Neural cell (in vitro differentiated cells): ENCODE measurements at regions not wholly inside any gene's neighbourhood (a gene's known extent, or its start where the extent isn't known, plus 50 kb on each side); places are given as distances from the start of the nearest gene placed in this dataset.

Source experiments
- H2AFZ ChIP-seq: fragments of 200-600, 300-800 bp; sonication (generic), shearing (Covaris generic); 2 replicates; pipeline ENCODE4 v1.6.0; 2014; ENCODE audit warnings: low read depth, mild to moderate bottlenecking, antibody characterized with exemption, low read length, moderate library complexity
- H3F3A ChIP-seq: fragments of 200-600 bp; shearing (Covaris generic); 2 replicates; pipeline ENCODE4 v1.6.1; 2016; ENCODE audit warnings: mild to moderate bottlenecking, moderate library complexity, mixed read lengths, antibody characterized with exemption, low read length; ENCODE audit not compliant: insufficient read depth, poor library complexity, severe bottlenecking
- H3K27ac ChIP-seq: fragments of 200-600, 300-800 bp; sonication (generic), shearing (Covaris generic); 2 replicates; pipeline ENCODE4 v1.5.1; 2014; ENCODE audit warnings: mild to moderate bottlenecking, low read length, moderate library complexity
- H3K27me3 ChIP-seq: fragments of 300-800, 200-600 bp; sonication (generic), shearing (Covaris generic); 2 replicates; pipeline ENCODE4 v1.6.0; 2014; ENCODE audit warnings: mild to moderate bottlenecking, low read depth, low read length, moderate library complexity; ENCODE audit not compliant: insufficient read depth
- H3K36me3 ChIP-seq: fragments of 300-800, 200-600 bp; sonication (generic), shearing (Covaris generic); 2 replicates; pipeline ENCODE4 v1.5.1; 2014; ENCODE audit warnings: mild to moderate bottlenecking, antibody characterized with exemption, low read length, moderate library complexity; ENCODE audit not compliant: insufficient read depth
- H3K4me2 ChIP-seq: fragments of 300-800, 200-600 bp; sonication (generic), shearing (Covaris generic); 2 replicates; pipeline ENCODE4 v1.6.0; 2014; ENCODE audit warnings: mild to moderate bottlenecking, low read length
- H3K4me3 ChIP-seq: fragments of 300-800, 200-600 bp; sonication (generic), shearing (Covaris generic); 2 replicates; pipeline ENCODE4 v1.5.1; 2014; ENCODE audit warnings: mild to moderate bottlenecking, low read length, moderate library complexity
- H3K79me2 ChIP-seq: fragments of 200-600 bp; shearing (Covaris generic); replicated peaks from 2 replicates; pipeline ENCODE4 v1.6.0; 2014; ENCODE audit warnings: mild to moderate bottlenecking, low read length, moderate library complexity; ENCODE audit not compliant: insufficient read depth
- H3K9ac ChIP-seq: fragments of 300-800, 200-600 bp; sonication (generic), shearing (Covaris generic); 2 replicates; pipeline ENCODE4 v1.6.1; 2016; ENCODE audit warnings: mild to moderate bottlenecking, low read length, mixed read lengths
- H3K9me2 ChIP-seq: fragments of 200-600 bp; shearing (Covaris generic); 2 replicates; pipeline ENCODE4 v1.6.1; 2016; ENCODE audit warnings: mild to moderate bottlenecking, low read length, mixed read lengths; ENCODE audit not compliant: insufficient read depth
- H3K9me3 ChIP-seq: fragments of 200-600, 300-800 bp; sonication (generic), shearing (Covaris generic); 2 replicates; pipeline ENCODE4 v1.6.1; 2016; ENCODE audit warnings: mild to moderate bottlenecking, mixed run types, low read length, moderate library complexity, mixed read lengths
- H4K20me1 ChIP-seq: fragments of 200-600 bp; shearing (Covaris generic); 2 replicates; pipeline ENCODE4 v1.6.1; 2016; ENCODE audit warnings: mild to moderate bottlenecking, mixed run types; ENCODE audit not compliant: insufficient read depth
- EP300 ChIP-seq: fragments of 450-650 bp; conservative IDR thresholded peaks from 2 replicates; pipeline ENCODE4 v1.6.1; 2014; ENCODE audit warnings: antibody characterized with exemption, mild to moderate bottlenecking, moderate library complexity; ENCODE audit not compliant: poor library complexity, severe bottlenecking
- EZH2 ChIP-seq: fragments of 200-600, 300-800 bp; shearing (Covaris generic), sonication (generic); IDR thresholded peaks from 2 replicates; pipeline ENCODE4 v1.6.1; 2014; ENCODE audit warnings: antibody characterized with exemption, low read length, borderline replicate concordance, mild to moderate bottlenecking; ENCODE audit not compliant: insufficient read depth, poor library complexity, severe bottlenecking
- MXI1 ChIP-seq: fragments of 450-650 bp; conservative IDR thresholded peaks from 2 replicates; pipeline ENCODE4 v1.6.1; 2014; ENCODE audit warnings: antibody characterized with exemption, mild to moderate bottlenecking; ENCODE audit not compliant: poor library complexity, severe bottlenecking
- POLR2AphosphoS5 ChIP-seq: IDR thresholded peaks from 2 replicates; pipeline ENCODE4 v1.6.1; 2012
- RAD21 ChIP-seq: fragments of 450-650 bp; conservative IDR thresholded peaks from 2 replicates; pipeline ENCODE4 v1.6.1; 2014; ENCODE audit warnings: antibody characterized with exemption, mild to moderate bottlenecking, moderate library complexity
- SMC3 ChIP-seq: fragments of 450-650 bp; conservative IDR thresholded peaks from 2 replicates; pipeline ENCODE4 v1.6.1; 2014; ENCODE audit warnings: antibody characterized with exemption, mild to moderate bottlenecking, moderate library complexity; ENCODE audit not compliant: poor library complexity
- TAF1 ChIP-seq: IDR thresholded peaks from 2 replicates; pipeline ENCODE4 v1.6.1; 2012; ENCODE audit warnings: low read depth
- TF ChIP-seq, protein P1 (sequence below): IDR thresholded peaks from 2 replicates; pipeline ENCODE4 v1.6.1; 2012; ENCODE audit warnings: borderline replicate concordance
- TF ChIP-seq, protein P2 (sequence below): fragments of 450-650 bp; IDR thresholded peaks from 2 replicates; pipeline ENCODE4 v1.5.1; 2014; ENCODE audit warnings: antibody characterized with exemption, mild to moderate bottlenecking, moderate library complexity; ENCODE audit not compliant: poor library complexity, severe bottlenecking

DNA sequence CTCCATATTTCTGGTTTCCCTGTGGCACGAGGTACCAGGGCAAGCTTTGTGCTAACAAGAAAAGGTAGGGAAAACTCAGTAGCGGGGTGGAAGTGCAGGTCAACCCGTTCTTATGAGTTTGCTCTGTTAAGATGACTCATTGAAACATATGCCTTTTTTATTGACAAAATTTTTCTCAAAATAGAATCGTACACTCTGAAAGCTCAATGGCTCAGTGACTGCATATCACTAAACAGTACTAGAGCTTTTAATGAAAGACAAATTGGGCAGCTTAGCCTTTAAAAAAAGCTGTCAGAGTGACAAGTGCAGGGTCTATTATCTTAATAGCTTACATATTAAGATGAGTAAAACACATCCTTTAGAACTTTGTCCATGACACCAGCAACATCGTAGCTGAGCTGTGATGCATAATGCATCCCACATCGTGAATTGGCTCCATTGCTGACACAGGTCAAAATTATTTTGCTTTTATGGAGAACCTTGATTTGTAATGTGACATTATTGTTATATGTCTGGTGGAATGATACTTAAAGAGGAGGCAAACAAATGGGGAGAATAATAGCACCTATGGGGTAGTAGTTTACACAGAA lies 264.4 kb downstream of the ETV1 start:
- no peaks in the 10 kb centered on the region for H3K9me3 ChIP-seq
- no peaks in the 10 kb centered on the region for H3K36me3 ChIP-seq
- no peaks in the 10 kb centered on the region for H3K79me2 ChIP-seq
- H4K20me1 ChIP-seq: no peaks in the 10 kb centered on the region
- H3K9ac ChIP-seq: no peak overlapping the region
- H3K27me3 ChIP-seq: no peaks in the 10 kb centered on the region
- no peak overlapping the region for H3K27ac ChIP-seq
- TF ChIP-seq TAF1 (no peak), POLR2AphosphoS5 (peak; percentile 44), RAD21 (no peak), EZH2 (no peak), EP300 (peak; percentile 48), MXI1 (no peak), SMC3 (no peak)
- TF ChIP-seq, protein P1, sequence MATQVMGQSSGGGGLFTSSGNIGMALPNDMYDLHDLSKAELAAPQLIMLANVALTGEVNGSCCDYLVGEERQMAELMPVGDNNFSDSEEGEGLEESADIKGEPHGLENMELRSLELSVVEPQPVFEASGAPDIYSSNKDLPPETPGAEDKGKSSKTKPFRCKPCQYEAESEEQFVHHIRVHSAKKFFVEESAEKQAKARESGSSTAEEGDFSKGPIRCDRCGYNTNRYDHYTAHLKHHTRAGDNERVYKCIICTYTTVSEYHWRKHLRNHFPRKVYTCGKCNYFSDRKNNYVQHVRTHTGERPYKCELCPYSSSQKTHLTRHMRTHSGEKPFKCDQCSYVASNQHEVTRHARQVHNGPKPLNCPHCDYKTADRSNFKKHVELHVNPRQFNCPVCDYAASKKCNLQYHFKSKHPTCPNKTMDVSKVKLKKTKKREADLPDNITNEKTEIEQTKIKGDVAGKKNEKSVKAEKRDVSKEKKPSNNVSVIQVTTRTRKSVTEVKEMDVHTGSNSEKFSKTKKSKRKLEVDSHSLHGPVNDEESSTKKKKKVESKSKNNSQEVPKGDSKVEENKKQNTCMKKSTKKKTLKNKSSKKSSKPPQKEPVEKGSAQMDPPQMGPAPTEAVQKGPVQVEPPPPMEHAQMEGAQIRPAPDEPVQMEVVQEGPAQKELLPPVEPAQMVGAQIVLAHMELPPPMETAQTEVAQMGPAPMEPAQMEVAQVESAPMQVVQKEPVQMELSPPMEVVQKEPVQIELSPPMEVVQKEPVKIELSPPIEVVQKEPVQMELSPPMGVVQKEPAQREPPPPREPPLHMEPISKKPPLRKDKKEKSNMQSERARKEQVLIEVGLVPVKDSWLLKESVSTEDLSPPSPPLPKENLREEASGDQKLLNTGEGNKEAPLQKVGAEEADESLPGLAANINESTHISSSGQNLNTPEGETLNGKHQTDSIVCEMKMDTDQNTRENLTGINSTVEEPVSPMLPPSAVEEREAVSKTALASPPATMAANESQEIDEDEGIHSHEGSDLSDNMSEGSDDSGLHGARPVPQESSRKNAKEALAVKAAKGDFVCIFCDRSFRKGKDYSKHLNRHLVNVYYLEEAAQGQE: no peak
- TF ChIP-seq, protein P2, sequence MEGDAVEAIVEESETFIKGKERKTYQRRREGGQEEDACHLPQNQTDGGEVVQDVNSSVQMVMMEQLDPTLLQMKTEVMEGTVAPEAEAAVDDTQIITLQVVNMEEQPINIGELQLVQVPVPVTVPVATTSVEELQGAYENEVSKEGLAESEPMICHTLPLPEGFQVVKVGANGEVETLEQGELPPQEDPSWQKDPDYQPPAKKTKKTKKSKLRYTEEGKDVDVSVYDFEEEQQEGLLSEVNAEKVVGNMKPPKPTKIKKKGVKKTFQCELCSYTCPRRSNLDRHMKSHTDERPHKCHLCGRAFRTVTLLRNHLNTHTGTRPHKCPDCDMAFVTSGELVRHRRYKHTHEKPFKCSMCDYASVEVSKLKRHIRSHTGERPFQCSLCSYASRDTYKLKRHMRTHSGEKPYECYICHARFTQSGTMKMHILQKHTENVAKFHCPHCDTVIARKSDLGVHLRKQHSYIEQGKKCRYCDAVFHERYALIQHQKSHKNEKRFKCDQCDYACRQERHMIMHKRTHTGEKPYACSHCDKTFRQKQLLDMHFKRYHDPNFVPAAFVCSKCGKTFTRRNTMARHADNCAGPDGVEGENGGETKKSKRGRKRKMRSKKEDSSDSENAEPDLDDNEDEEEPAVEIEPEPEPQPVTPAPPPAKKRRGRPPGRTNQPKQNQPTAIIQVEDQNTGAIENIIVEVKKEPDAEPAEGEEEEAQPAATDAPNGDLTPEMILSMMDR: no peak
- no peaks in the 10 kb centered on the region for H3F3A ChIP-seq
- H2AFZ ChIP-seq: no peak overlapping the region
- no peak overlapping the region for H3K4me2 ChIP-seq
- no peaks in the 10 kb centered on the region for H3K9me2 ChIP-seq
- peak overlapping the region; percentile 17 for H3K4me3 ChIP-seq

DNA sequence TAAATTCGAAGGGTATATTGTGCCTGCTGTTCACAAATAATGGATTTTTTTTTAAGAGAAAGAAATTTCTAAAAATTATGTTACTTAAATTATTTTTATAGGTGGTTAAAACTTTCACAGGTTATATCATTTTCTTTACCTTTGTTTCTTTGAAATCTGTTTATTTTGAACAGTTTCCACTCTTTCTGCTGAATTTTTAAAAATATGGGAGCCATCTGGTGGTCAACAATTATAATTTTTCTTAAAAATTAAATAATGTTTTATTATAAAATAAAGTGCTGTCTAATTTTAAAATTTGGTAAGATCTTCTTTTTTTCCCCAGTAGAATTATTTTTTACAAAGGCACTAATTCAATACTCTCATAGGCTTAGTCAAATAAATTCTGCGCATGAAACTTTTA lies 263.9 kb downstream of the ETV1 start:
- no peaks in the 10 kb centered on the region for H3F3A ChIP-seq
- no peak overlapping the region for H2AFZ ChIP-seq
- H3K9me3 ChIP-seq: no peaks in the 10 kb centered on the region
- no peaks in the 10 kb centered on the region for H4K20me1 ChIP-seq
- H3K27ac ChIP-seq: no peak overlapping the region
- no peak for TF ChIP-seq TAF1
- TF ChIP-seq MXI1: no peak
- TF ChIP-seq RAD21: no peak
- TF ChIP-seq EP300: no peak
- H3K36me3 ChIP-seq: no peaks in the 10 kb centered on the region
- H3K9ac ChIP-seq: no peak overlapping the region
- H3K4me2 ChIP-seq: no peak overlapping the region
- H3K4me3 ChIP-seq: no peak overlapping the region
- H3K9me2 ChIP-seq: no peaks in the 10 kb centered on the region
- H3K27me3 ChIP-seq: no peaks in the 10 kb centered on the region
- H3K79me2 ChIP-seq: no peaks in the 10 kb centered on the region

DNA sequence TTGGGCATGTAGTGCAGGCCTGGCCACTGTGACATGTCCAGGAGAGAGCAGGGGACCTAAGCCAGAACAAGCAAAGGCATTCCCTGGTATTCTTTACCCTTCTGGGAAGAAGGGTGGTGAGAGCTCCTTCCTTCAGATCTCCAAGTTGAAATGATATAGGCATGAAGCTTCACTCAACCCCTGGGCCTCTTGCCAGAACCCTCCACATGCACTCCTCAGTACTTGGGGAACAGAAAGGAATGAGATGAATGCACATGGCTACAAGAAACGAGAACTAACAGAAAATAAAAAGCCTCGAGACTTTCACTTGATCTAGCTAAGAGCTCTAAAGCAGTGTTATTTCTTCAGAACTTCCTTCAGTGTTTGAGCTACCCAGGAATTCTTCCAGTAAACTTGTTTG lies 262.2 kb downstream of the ETV1 start:
- H3K27ac ChIP-seq: no peak overlapping the region
- H3K4me2 ChIP-seq: no peak overlapping the region
- no peak overlapping the region for H3K4me3 ChIP-seq
- TF ChIP-seq EP300 (no peak), RAD21 (no peak), MXI1 (no peak), SMC3 (no peak)
- H3K9me3 ChIP-seq: no peaks in the 10 kb centered on the region
- no peaks in the 10 kb centered on the region for H4K20me1 ChIP-seq
- no peaks in the 10 kb centered on the region for H3K9me2 ChIP-seq
- no peaks in the 10 kb centered on the region for H3F3A ChIP-seq
- H3K27me3 ChIP-seq: no peaks in the 10 kb centered on the region
- no peaks in the 10 kb centered on the region for H3K79me2 ChIP-seq
- H3K9ac ChIP-seq: no peak overlapping the region
- no peak overlapping the region for H2AFZ ChIP-seq
- no peaks in the 10 kb centered on the region for H3K36me3 ChIP-seq
